Fibroblast of skin of left quadriceps (primary cell): ENCODE measurements at regions not wholly inside any gene's neighbourhood (a gene's known extent, or its start where the extent isn't known, plus 50 kb on each side); places are given as distances from the start of the nearest gene placed in this dataset.
"Not testable (repeated sequence)": the region's sequence is repeated elsewhere in the genome, so short reads cannot be mapped to it uniquely, and the experiment has no call there.

Source experiments
- DNase-seq, 2 experiments: peaks; one replicate each; pipeline ENCODE4 v3.0.0-alpha.2; 2013; ENCODE audit warnings: low read depth in 2 of 2

DNA sequence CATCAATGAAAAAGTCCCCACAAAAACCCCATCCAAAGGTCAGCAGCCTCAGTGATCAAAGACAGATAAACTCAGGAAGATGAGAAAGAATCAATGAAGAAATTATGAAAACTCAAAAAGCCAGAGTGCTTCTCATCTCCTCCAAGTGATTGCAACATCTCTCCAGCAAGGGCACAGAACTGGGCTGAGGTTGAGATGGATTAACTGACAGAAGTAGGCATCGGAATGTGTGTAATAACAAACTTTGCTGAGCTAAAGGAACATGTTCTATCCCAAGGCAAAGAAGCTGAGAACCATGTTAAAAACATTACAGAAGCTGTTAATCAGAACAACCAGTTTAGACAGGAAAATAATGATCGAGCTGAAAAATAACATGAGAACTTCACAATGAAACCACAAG lies 442.8 kb upstream of the SYT4 start:
- no peak for DNase-seq

DNA sequence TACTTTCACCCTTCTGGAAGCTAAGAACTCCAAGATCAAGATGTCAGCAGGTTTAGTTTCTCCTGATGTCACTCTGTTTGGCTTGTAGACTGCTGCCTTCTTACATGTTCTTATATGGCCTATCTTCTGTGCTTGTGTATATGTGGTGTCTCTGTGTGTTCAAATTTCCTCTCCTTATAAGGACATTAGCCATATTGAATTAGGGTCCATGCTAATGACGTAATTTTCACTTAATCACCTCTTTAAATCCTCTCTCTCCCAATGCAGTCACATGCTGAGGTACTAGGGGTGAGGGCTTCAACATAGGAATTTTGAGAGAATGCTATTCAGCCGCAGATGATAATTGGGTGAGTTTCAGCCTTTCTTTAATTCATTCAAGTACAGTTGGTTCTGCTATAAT lies 458.3 kb upstream of the SYT4 start:
- DNase-seq = no peak

DNA sequence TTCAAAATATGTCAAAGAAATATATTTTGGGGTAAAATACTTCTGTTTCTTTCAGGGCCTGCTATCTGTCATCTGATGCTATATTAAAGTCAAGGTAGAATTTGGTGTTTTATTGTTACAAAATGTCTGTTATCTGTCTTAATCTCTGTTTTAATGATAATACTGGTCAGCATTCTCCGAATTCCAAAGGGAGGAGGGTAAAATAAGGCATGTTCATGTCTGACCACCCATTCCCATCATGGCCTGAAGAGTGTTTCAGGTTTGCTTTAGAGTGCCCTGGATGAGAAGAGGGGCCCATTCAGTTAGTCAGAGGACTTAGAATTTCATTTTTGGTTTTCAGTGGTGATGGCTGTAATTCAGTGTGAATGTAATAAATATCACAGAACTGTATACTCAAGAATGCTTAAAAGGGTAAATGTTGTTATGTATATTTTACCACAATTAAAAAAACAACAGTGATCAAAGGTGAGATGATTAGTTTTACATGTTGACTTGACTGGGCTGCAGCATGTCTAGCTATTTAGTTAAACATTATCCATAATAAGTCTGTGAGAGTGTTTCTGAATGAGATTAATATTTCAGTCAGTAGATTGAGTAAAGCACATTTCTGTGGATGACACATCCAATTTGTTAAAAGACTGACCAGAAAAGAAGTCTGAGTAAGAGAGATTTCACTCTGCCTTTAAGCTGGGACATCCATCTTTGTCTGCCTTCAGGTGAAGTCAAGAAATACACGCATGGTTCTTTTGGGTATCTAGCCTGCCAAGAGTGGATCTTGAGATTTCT lies 467.9 kb upstream of the SYT4 start:
- DNase-seq = no peak

DNA sequence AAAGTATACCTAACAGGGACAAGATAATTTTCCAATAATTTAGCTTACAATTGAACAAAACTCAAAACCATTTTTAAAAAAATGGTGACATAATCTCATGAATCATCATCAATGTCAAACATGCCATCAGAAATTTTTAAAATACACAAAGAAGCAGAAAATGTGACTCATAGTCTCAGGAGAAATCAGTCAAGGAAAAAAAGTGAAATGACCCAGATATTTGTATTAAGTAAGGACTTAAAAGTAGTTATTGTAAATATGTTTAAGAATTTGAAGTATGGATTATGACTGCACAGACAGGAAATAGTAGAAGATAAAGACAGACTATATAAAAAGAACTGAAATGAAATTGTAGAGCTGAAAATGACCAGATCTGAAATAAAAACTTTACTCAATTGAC lies 473.9 kb upstream of the SYT4 start:
- DNase-seq = no peak

DNA sequence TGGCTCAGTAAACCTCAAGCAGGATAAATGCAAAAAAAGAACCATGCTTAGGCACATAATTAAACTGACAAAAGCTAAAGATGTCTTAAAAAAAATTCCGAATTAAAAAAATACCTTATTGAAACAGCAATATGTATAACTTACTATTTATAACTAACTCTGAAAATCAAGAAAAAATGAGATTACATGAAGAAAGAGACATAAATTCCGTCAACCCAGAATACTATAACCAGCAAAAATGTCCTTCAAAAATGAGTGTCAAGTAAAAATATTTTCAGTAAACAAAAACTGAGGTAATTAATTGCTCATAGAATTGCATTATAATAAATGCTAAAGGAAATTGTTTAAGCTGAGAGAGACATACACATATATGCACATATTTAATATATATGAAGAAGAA lies 474.5 kb upstream of the SYT4 start:
- no peak for DNase-seq

DNA sequence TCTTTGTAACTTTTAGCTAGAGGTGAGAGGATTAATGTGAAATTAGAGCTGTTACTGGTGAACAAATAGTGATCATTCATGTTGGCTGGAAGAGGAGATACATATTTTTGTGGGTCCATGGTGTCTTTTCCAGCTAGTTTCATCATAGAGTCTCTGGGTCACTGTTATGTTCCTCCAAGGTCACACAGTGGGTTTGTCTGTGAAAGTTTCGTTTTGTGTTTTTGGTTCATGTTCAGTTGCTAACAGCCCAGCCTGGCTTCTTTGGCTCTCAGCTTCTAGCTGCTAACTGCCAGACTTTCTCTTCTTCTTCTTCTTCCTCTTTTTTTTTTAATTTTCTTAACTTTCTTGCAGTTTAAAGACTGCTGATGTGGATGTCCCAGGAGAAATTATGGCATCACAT lies 480.0 kb upstream of the SYT4 start:
- no peak for DNase-seq

DNA sequence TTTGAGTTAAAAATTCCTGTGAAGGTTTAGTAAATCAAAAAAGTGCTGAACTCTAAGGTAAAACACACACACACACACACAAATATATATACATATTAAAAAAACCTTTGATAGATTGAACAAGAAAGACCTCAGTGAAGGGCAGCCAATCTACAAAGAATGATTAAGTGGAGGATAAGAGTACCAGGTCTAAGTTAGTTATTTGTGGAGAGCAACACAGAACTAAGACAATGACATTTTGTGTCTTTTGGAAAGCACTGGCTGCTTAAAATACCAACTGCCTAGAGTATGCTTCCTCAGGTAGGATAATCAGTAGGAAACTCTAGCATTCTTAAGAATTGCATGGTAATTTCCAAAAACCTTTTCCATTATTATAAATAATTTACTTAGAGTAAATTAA lies 481.4 kb upstream of the SYT4 start:
- DNase-seq = no peak

DNA sequence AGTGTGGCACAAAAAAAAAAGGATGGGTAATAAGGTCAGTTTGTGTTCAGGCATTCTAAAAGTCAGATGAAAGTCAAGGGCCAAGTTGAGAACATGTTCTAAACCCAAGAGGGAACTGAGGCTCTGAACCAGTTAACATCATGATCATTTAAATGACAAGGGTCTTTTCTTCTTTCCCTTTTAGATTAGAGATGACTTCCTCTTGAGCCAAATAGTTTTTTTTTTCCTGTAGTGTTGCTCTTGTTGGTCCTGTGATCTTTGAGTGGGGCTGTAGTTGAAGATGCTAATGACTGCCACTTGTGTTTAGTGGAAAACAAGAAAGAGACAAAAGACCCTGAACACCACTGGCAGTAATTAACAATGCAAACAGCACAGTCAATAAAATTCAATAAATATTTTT lies 482.7 kb upstream of the SYT4 start:
- no peak for DNase-seq

DNA sequence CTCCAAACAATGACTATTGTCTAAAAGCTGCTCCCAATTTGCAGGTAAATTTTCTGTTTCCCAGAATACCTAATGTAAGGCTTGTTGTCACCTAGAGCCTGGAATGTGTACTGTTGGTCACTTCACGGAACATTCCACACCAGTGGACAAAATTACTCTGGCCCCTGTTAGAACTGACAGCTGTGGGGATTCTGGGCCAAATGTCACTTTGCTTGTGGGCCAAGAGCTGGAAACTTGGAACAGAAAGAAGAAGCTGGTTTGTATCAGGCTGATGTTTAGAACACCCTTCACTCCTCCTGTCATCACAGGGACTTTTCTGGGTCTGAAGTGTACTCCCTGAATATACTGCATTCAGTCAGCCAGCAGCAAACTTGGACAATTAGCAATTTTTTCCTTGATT lies 495.6 kb upstream of the SYT4 start:
- no peak for DNase-seq

DNA sequence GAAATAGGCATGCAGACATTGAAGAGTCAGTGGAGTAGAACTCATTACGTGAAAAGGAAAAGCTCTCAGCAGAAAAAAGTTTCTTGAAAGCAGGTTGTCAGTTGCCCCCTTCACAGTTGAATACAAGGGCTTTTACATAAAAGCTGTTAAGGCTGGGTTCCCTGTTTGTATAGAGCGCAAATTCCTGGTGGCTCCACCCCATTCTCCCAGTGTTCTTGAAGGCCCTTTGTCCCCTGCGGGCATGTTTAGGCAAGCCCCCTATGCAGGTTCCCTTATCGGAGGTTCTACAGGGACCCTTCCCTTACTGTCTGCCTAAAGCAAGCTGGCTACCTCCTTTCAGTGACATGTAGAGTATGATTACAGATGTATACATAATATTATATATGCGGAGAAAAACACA lies 497.2 kb upstream of the SYT4 start:
- DNase-seq = no peak

DNA sequence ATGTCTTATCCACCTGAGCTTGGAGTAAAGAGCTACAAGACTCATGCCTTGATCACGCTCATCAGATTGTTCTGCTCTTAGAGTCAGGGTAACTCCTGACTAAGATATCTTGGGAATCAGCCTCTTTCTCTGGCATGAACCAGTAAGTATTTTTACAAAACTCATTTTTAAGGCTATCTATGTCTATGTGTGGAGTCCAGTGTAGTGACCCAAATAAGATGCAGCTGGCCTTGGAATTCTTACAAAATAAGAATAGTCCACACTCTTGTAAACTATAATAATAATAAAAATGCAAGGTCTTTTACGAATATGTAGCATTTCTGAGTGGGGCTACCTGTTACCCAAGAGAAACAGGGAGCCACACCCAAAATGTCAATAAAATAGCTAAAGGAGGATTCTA lies 498.3 kb upstream of the SYT4 start:
- no peak for DNase-seq

DNA sequence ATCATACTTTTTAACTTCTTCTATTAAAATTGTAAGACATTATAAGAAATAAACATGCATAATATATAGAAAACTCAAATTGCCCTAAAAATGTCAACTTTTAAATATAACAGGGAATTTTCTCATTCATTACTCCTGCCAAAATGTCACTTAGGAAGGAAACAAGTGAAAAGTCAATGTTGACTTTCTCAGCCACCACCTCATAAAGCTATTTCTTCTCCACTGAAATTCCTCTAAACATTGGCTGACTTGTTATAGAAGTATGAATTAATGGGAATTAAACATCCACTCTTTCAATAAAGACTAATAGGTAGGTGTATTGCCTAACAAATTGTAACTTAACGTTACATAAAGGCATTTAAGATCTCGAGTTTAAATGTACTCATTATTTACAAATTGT lies 499.7 kb upstream of the SYT4 start:
- no peak for DNase-seq

DNA sequence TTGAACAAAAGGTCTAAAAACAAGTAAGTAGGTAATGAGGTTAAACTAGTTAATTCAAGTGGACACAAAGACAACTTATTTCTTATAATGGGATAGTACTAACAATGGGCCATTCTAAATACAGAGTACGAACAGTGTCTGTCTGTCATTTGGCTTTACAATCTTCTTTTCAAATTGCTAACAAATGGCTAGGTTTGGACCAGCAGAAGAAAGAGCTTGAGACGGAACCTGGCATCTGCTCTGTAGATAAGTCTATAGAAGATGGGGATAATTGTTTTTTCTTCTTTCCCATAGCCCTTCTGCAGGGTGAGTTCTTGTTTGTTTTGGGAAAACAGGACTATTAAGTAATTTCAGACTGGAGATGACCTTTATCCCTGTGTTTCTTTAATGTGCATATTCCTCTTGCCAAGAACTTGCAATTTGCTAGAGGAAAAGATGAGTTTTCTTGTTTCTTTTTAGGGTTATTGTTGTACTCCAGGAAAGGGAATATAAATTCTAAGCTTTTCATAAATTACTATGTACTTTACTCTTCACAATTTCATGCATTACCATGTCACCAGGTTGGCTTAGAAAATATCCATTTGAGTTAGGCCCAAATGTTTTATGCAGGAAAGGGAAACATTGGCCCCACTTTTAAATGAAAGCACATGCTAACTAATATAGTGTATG lies 500.5 kb upstream of the SYT4 start:
- DNase-seq = no peak

DNA sequence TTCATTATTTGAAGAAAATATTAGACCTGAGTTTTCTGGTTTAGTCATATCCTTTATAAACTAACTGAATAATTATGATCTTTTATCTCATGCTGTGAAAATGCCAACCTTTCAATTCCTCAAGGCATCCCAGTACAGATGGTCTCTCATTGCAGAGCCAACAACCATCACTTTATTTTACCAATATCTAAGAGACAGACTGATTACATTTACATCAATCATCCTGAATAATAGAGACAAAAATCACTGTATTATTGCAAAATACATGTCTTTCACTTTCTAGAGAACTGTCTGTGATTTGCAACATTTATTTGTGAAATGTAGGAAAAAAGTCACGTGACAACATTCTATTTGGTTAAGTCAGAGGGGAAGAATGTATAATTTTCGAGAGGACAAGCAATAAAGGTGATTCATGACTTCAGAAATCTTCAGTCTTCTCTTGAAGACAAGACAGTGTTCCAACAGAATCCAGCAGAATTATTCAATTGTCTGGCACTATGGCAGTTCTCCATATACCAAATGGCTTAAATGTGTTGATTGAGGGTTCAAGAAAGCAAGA lies 503.6 kb upstream of the SYT4 start:
- DNase-seq = peak; percentile 78 to 81

DNA sequence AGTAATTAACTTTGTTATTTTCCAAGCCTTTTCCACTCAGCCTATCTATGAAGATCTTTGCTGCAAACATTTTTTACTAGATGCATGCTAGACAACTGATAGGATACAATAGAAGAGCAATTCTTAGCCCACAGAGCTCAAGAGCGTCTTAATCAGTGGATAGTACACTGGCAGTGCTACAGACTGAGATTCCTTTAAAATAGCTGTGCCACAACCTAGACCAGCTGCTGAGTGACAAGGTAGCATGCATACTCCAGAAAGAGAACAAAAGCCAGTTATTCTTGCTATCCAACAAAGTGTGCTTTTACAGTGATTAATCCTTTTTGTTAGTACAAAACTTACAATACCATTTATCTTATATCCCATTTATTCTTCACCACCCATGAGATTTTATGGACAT lies 507.9 kb upstream of the SYT4 start:
- no peak for DNase-seq

DNA sequence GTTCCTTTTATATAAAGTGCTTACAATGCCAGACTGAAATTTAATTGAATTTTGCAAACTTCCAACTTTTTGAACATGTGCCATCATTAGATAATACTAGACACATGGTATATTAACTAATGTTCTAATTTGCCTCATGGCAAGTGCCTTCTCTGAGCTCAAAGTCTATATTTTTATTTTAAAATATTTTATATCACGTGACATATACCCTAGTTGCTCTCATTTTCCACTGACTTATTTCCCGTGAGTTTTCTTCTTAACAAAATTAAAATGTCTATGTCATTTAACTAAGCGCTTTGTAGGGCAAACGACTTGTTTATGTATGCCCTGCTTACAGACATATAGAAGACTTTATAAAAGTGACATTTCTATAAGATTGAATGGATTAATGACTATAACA lies 509.6 kb upstream of the SYT4 start:
- DNase-seq = no peak

DNA sequence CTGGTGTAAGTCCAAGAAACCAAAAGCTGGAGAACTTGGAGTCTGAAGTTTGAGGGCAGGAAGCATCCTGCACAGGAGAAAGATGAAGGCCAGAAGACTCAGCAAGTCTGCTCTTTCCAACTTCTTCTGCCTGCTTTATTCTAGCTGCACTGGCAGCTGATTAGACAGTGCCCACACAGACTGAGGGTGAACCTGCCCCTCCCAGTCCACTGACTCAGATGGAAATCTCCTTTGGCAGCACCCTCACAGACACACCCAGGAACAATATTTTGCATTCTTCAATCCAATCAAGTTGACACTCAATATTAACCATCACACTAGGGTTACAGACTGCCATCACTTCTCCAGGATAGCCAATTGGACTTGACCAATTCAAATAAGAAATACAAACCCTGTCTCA lies 510.4 kb upstream of the SYT4 start:
- not testable (repeated sequence) for DNase-seq

DNA sequence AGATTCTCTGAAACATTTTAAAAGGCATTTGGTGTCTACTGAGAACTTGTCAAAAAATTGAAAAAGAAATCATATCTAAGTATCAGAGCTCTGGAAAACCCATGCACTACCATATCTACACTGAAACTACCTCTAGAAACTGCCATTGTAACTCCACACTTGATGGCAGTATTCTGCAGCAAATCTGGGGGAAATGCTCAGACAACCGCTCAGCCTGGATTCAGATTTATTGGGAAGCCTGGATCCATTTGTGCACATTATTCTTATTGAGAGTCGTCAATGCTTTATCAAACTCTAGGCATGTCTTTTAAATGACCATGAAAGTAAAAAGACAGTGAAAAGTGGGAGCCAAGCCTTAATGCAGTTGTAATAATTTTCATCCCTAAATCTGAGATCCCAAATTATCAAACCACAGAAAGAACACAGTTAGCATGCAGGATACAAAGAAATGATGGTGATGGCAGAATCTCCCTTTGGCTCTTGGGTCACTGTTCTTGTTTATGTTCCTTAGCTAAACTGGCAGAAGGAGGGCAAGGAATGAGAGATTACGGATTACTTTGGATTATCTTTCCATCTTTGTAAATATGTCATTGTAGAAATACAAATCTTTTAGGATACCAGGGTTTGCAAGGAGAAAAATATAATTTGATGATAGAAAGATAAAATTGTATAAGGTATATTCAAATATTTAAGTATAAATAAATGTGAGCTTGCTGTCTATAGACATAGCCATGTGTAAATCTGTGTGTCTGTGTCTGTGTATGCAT lies 512.1 kb upstream of the SYT4 start:
- peak in 1 of 2 experiments; percentile 30 for DNase-seq

DNA sequence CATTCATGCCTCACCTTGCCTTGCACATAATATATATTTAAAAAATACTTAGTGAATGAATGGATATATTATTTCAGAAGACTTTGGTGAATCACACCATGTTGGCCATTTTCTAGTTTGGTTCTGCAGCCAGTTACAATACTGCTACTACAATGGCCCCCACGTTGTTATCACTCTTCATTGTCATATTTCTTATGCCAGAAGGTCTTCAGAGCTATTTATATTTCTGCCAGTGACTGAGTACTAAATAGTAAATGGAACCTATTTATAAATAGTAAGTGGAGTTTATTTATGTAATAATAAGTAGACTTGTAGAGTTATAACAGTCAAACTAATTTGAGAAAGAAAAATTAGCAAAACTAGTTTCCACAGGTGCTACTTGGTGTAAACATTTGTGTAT lies 516.6 kb upstream of the SYT4 start:
- no peak for DNase-seq

DNA sequence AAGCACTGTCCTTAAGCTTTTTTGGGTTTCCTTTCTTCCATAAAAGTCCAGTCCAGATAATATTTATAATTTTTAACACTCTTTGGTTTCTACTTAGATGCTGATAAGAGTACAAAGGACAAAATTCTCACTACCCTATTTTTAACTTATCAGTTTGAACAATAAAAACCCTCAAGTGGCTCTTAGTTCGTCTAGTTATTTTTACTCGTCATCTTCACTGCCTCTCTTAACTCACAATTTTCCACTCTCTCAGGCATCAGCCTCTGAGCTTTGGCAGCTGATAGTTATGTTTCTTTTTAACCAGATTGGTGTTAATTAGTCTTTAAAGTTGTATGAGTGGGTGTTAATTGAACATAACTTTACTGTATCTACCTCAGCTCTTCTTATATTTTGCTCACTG lies 517.1 kb upstream of the SYT4 start:
- no peak for DNase-seq

DNA sequence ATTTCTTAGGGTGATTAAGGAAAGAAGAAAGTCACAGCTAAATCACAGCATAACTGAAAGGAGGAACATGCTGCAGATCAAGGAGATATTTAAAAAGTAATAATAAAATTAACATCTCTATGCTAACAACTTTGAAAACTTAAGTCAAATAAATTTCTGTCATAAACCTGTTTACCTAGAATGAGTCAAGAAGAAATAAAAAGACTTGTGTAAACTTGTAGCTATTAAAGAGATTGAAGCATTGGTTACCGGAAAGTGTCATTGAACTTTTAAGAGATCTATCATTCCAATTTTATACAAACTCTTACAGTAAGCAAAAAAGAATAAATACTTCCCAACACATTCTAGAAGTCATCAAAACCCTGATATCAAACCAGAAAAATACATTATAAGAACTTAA lies 520.1 kb upstream of the SYT4 start:
- DNase-seq = no peak

DNA sequence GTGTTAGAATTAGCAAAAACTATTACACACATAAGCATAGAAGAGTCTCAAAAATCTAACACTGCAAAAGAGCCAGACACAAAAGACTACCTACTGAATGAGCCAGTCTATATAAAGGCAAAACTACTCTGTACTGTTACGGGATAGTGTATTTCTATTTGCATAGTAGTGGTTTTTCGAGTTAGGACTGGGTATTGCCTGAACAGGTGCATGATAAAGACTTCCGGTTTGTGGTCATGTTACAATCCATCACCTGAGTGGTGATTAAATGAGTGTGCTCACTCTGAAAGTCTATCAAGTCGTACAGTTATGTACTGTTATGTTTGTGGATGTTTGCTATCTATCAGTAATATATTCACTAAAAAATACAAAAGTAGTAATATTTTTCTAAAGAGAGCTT lies 523.3 kb upstream of the SYT4 start:
- DNase-seq = no peak
